GM19452 (cell line): ENCODE measurements at regions not wholly inside any gene's neighbourhood (a gene's known extent, or its start where the extent isn't known, plus 50 kb on each side); places are given as distances from the start of the nearest gene placed in this dataset.

Experiments
- ATAC-seq: cut with Tn5 transposase; IDR thresholded peaks from one replicate; pipeline ENCODE4 v1.9.1; 2021; ENCODE audit not compliant: unreplicated experiment

DNA sequence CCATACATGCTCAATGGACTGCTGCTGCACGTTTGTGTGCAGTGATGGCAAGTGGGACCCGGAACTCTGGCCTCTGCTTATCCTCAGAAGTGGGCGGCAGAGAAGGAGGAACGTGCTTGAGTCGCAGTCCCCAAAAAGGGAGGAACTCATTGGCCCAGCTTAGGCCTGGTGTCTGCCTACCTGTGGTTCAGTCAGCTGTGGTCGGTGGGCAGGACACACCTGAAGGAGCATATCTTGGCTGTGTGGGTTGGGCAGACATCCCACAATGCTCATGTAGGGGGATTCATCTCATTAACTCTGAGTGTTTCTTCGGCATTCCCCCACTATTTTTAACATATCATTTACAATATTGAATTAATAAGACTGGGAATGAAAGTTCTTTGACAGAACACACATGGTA is 122.9 kb upstream of the IL12B start:
- ATAC-seq = no peak

DNA sequence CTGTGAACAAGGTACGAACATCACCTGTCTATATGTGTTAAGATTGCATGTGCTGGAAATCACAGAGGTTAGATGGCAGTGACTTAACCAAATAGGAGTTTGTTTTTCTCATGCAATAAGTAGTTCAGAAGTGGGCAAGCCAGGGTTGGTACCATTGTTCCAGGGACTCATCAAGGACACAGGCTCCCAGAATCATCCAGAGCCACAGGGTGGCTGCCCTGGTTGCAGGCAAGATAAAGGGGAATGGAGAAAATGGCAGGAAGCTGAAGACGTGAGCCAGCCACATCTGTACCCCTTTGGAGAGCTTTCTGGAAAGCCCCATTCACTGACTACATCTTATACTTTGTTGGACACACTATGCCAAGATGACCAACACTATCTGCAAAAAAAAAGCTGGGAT is 126.0 kb upstream of the IL12B start:
- peak; percentile 9 for ATAC-seq

DNA sequence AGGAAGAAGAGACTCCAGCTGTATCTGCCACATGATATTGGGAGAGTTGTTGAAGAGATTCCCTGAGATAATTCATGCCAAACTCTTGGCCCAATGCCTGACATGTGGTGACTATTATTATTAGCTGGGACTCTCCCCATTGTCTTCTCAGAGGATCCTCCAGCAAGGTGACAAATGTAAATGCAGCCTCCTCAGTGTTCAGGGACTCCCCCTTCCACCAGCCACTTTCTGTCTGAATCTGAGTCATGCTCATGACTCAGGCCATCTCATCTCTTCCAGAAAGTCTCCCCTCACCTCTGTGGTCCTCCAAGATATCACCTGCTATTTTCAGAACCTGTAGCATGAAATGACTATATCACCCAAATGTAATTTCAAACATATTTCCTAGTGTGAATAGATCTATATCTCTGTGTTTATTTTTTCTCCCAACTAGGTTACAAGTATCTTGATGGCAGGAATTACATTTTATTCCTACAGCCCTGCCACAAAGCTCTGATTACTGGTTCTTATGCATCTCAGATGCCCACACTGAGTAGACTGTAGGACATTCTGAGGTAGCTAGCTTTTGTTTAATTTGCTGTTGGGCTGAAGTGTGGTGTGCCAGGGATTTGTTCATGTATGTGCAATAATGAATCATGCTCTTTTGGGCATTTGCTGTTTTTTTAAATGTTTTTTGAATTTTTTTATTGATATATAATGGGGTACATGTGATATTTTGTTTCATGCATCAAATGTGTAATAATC is 126.6 kb upstream of the IL12B start:
- peak; percentile 86 for ATAC-seq

DNA sequence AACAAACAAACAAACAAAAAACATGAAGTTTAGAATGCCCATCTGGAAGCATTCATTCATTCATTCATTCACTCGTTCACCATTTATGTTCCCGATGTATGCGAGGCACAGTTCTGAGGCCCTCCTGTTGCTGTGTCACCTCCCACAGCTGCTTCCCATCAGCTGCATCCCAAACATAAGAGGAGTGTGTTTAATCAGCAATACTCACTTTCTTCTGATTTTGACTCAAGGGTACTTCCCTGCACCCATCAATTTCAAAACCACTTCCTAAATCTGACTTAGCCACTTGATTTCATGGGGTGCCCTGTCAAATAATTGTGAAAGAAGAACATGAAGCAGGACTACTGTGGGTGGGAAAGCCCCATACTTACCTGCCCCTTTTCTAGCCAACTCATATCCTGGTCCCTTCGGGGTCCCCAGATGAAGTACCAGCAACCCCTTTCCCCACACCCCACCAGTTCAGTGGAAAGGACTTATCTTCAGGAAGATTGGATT is 128.0 kb upstream of the IL12B start:
- ATAC-seq = peak; percentile 38

DNA sequence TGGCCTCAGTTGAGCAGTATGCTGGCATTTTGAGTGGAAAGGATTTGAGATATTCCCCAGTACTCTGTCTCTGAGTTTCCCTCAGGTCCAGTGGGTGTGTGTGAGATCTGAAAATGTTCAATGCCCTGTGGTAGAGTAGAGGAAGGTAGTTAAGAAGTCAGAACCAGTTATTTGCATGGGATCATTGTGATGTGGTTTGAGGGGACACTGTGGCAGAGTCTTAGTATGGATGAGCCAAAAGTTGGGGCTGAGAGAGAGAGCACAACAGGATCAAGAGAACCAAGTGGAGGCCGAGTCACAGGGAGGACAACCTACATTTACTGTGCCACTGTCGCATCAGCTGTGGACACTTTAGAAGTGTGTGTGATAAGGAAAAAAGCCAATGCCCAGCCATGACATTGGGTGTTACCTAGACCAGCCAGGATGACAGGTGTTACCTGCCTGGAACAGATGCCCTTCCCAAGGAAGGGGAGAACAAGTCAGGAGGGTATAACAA is 128.9 kb upstream of the IL12B start:
- no peak for ATAC-seq

DNA sequence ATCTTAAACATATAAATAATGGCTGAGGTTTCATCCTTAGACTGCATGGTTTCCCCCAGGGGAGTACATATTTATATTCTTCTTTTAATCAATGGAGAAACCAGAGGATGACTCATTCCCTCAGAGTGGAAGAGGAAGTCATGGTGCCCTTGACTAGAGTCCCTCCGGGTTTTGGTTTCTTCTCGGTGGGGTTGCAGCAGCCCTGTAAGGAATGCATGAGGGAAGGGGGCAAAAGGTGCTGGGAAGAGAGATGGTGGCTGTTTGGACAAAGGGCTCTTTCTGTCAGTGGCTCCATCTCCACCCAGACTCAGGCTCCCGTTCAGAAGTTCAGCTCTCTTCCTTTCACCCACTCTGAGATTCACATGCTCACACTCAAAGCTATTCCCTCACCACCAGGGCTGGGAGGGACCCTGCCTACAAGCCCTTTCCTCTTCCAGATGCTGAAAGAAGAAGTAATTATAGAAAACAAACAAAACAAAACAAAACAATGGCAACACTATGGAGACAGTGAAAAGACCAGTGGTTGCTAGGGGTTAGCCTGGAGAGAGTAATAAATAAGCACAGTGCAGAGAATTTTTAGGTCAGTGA is 129.8 kb upstream of the IL12B start:
- ATAC-seq = no peak

DNA sequence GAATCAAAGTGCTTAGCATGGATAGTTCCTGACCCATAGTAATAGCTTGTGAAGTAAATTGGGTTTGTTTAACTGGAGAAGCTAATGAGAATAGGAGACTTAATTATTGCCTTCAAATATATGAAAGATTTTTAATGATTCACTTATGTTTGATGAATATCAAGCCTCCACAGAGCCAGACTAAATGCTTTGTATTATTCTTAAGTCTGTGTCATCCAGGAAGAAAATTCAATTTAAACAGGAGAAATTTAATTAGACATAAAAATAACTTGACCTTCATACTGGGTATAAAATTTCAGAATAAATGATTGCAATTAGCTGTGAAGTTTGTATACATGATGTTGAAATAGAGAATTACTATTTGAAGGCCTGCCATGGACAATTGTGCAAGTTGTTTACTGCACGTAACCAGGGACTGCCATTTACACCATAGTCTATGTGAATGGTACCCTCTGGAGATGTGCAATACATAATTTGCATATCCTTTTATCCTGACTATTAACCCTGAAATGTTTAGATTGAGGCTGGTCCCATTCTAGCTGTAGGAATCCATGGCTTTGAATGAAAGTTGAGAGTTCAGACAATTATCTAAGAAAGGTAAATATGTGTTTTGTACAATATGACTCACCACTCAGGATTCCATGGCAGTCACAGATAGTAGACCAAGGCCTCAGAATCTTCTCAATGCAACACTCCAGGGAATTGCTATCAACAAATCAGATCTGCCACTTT is 133.5 kb upstream of the IL12B start:
- no peak for ATAC-seq

DNA sequence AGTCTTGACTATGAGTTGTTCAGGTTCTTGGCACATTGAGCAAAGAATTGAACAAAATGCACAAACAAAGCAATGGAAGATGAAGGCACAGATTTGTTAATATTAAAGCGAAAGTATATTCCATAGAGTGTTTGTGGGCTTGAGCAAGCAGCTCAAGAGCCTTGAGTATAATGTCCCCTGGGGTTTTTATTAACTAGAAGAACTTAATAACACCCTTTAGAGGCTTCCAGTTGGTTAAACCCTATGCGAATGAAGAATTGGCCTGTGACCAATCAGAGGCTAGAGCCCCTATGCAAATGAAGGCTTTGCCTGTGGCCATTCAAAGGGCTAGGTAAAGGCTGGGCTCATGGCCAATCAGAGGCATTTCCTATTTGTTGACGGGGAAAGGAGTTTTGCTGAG is 135.3 kb upstream of the IL12B start:
- ATAC-seq = no peak

DNA sequence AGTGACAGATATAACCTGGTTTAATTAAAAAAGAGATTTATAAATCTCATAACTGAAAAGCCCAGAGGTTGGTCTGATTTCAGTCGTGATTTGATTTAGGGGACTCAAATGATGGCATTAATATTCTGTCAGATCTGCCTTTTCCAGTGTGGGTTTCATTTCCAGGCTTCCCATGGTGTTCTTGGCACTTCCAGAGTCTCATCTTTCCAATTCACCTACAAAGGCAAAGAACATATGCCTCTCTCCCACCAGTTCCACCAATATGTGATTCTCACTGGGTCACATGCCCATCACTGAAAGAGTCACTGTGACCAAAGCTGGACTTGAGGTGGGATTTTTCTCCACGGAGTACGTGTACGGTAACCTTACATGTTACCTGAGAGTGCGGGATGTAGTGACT is 137.4 kb upstream of the IL12B start:
- no peak for ATAC-seq

DNA sequence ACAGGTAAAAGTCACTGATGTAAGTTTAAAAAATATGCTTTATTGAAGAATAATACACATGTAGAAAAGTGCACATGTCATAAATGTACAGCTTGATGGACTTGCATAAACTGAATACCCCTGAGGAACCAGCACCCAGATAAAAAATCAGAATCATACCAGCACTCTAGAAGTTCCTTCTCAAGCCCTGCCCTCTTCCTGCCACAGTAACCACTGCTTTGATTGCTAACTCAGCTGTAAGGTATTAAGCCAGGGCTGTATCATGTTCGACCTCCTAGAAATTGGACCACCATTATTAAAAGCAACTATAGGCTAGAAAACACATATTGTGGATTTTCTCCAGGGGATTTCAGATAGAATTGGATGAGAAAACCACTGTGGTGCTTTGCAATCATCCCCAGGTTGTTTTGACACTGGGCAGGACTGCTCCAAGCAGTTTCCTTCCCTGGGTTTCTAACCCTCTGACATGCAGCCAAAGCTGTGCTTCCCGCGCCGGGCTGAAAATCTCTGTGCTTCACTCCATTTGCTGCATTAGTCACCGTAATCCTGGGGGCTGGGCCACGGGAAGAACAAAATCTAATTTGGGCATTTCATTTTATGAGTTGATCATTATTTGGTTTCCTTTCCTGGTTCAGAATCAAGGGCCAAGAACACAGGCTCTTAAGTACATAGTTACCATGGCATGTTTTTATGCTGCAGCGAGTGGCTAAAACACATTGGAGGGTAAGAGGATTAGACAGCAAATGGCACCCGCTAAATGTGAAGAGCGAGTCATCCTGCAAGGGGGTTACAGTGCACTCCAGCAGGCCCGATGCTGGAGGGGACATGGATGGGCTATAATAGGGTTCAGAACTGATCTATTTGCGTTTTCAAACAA is 139.4 kb upstream of the IL12B start:
- peak; percentile 94 for ATAC-seq

DNA sequence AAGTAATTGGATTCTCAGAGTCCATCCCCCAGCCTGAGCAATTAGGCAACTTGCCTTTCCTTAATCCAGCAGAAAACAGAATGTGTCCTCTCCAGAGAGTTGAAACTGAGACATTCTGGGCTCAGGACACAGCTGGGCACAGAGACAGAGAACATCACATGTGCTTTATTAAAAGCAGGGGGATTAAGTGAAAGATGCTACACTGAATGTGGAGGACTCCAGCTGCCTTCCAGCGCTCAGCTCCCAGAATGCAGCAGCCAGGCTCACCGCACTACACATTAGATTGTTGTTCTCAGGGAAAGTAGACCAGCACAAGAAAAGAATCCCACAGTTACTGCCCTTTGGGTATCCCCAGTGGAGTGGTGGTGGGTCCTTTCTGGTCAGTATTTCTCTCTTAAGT is 141.6 kb upstream of the IL12B start:
- no peak for ATAC-seq

DNA sequence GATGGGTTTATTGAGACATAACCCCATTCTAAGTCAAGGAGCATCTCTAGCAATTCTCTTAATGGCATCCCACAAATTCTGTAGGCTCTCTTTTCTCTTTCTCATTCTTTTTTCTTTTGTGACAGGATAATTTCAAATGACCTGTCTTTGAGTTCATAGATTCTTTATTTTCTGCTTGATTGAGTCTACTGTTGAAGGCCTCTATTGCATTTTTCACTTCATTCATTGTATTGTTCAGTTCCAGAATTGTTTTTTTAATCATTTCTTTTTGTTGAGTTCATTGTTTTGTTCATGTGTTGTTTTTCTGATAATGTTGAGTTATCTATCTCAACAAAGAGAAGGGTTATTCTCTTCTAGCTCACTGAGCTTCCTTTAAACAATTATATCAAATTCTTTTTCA is 144.7 kb upstream of the IL12B start:
- no peak for ATAC-seq

DNA sequence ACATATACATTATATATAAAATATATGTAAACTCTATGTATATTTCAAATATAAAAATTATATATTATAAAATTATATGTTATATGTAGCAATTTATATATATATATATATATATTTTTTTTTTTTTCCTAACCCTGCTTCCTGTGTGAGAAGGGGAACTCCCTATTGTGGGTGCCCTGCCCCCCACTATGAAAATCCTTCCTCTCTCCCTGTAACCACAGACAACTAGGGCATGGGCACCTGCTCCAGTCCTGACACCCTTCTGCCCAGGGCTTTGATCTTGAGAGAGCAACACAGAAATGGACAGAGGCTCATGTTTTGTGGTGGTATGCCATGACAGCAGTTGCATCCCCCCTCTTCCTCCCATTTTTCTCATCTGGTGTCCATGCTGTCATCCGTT is 148.7 kb upstream of the IL12B start:
- no peak for ATAC-seq

DNA sequence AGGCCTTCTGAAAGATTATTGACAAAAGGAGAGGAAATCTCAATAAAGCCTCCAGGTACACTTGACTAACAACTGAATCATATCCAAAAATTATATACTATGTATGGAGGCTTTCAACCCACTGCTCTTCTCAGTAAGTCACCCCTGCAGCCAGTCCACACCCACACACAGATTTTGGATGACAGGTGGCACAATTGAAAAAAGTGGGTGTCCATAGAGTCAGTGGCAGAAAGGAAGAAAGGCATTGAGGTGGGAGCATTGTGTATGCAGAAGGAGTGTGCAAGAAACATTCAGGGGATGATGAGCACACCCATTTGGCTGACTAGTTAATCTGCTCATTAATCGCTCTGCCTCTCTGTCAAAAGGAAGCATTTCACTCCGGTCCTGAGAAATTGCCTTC is 150.6 kb upstream of the IL12B start:
- ATAC-seq = no peak

DNA sequence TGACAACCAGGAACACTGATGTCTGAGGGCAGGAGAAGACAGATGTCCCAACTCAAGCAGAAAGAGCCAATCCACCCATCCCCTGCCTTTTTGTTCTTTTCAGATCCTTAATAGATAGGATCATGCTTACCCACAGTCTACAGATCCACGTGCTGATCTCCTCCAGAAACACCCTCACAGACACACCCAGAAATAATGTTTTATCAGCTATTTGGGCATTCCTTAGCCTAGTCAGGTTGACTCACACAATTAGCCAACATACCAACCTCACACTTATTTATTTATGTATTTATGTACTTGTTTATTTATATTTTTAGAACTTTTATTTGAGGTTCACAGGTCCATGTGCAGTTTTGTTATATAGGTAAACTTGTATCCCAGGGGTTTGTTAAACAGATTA is 151.5 kb upstream of the IL12B start:
- ATAC-seq = no peak

DNA sequence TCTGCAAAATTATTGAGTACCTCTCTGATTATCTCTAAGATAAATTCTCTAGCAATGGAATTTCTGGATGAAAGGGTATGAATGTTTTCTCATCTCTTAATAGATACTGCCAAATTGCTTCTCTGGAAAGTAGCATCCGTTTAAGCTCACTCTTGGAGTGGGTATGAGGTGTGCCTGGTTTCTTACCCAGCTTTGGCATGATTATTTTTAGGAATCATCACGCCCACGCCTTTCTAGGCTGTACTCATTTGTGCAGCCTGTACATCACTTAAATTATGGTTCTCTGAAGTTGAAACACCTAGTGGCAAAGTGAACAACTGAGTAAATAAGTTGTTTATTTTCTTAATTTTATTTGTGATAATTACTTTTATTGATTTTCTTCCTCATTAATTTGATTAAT is 156.5 kb upstream of the IL12B start:
- ATAC-seq = no peak

DNA sequence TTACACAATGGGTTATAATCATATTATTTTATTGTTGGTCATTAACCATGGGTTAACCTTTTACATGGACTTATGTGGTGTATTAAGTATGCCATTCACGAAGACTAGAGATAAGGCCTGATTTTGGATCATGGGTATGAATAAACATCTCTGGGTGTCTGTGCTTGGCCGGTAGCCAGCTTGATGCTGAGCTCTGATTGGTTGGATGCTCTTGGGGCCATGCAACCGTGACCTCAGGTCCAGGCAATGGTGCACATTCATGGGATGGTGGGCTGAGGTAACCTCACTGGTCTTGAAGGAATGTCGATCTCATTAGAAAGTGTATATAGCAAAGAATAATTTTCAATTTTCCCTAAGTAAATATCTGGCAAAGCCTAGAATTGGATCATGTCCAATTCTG is 158.2 kb upstream of the IL12B start:
- no peak for ATAC-seq

DNA sequence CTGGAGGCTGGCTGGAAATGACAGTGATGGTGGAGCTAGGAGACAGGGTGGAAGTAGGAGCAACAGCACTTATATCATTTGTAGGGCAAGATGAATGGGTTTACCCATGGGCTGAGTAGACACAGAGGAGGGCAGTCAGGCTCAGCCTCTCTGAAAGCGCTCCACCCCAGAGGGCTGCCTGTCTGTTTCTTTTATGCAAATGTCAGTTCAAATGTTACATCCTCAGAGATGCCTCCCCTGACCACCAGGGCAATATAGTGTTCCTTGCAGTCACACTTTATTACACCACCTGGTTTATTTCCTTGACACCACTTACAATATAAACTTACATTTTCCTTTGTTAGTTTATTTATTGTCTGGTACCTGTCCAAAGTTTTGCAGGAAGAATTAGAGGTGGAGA is 159.5 kb upstream of the IL12B start:
- no peak for ATAC-seq

DNA sequence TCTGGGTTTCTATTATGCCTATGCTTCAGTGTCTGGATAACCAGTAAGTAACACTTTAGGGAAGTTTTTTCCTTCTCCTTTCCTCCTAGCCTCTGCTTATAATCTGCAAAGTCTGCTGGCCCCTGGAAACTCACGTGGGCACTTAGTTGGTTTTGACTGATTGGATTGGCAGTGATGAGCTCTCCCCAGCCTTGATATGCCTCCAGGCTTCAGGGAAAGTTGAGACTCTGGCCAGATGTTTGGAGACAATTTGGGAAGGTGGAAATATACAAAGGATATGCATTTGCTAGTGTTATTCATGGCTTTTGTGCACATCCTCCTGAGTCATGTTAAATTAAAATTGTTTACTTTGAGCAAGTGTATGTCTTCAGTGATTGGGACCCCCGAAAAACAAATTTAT is 160.2 kb upstream of the IL12B start:
- ATAC-seq = no peak

DNA sequence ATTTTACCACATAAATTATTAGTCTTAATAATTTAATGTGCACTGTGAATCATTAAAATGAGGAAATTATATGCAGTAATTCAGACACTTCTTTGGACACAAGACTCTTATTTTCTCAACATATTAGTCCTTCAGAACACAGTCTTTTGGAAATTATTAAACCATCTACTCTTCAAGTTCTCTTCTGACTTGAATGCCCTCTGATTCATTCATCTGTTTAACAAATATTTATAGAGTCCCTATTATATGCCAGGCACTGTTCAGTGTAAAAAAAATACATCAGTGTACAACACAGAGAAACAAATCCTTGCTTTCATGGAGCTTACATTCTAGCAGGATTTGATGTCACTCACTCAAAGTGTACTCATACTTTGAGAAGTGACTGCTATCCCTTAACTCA is 163.4 kb upstream of the IL12B start:
- ATAC-seq = no peak

DNA sequence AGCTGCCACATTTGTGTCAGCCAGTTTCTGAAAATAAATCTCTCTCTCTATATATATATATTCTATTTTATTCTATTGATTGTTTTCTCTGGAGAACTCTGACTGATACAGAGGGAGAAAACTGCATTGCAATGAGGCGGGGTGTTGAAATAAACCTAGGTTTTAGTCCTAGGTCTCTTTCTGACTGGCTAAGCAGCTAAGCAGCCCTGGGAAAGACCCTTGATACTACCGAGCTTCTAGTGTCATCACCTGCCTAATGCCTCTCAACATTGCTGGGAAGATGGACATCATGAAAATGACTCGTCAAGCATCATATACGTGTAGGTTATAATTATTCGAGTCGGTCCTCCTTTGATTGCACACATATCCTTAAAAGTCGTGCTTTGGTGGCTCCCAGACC is 166.5 kb upstream of the IL12B start:
- ATAC-seq = no peak
